ENCODE measurements at regions not wholly inside any gene's neighbourhood (a gene's known extent, or its start where the extent isn't known, plus 50 kb on each side); places are given as distances from the start of the nearest gene placed in this dataset.

- intact Hi-C loops (cut with micrococcal nuclease): no loop called here
- Mint-ChIP-seq H3K4me3 (no peak overlapping the region), H3K36me3 (ENCODE audit: low read depth) (no peaks in the 10 kb centered on the region), H3K27me3 (no peaks in the 10 kb centered on the region), H3K4me1 (ENCODE audit: low read depth) (no peaks in the 10 kb centered on the region), H3K9me3 (peaks cover 39% of the 10 kb centered on the region), H3K27ac (no peak overlapping the region)
Measured at GRCh38 chr10:111954386-111954785, 229.2 kb downstream of the GPAM start.

- H3K27ac Mint-ChIP-seq: no peak overlapping the region
- intact Hi-C loops (cut with micrococcal nuclease): no loop called here
- no peaks in the 10 kb centered on the region for H3K36me3 Mint-ChIP-seq (ENCODE audit: low read depth)
- no peak overlapping the region for H3K4me3 Mint-ChIP-seq
- H3K27me3 Mint-ChIP-seq: no peaks in the 10 kb centered on the region
- H3K9me3 Mint-ChIP-seq: peaks cover 39% of the 10 kb centered on the region
- no peaks in the 10 kb centered on the region for H3K4me1 Mint-ChIP-seq (ENCODE audit: low read depth)
Measured at GRCh38 chr10:111956841-111957240, 226.7 kb downstream of the GPAM start.

- peaks cover 43% of the 10 kb centered on the region for H3K9me3 Mint-ChIP-seq
- H3K27ac Mint-ChIP-seq: no peak overlapping the region
- H3K4me3 Mint-ChIP-seq: no peak overlapping the region
- intact Hi-C loops (cut with micrococcal nuclease): no loop called here
- H3K27me3 Mint-ChIP-seq: no peaks in the 10 kb centered on the region
- H3K4me1 Mint-ChIP-seq (ENCODE audit: low read depth): no peaks in the 10 kb centered on the region
- no peaks in the 10 kb centered on the region for H3K36me3 Mint-ChIP-seq (ENCODE audit: low read depth)
Measured at GRCh38 chr10:111962951-111963350, 220.6 kb downstream of the GPAM start.

- intact Hi-C loops (cut with micrococcal nuclease): no loop called here
- Mint-ChIP-seq H3K36me3 (ENCODE audit: low read depth) (no peaks in the 10 kb centered on the region), H3K27me3 (no peaks in the 10 kb centered on the region), H3K9me3 (peaks cover 39% of the 10 kb centered on the region), H3K4me1 (ENCODE audit: low read depth) (no peaks in the 10 kb centered on the region), H3K27ac (no peak overlapping the region), H3K4me3 (no peak overlapping the region)
Measured at GRCh38 chr10:111967116-111967515, 216.4 kb downstream of the GPAM start.

- Mint-ChIP-seq H3K27ac (no peak overlapping the region), H3K9me3 (peaks cover 36% of the 10 kb centered on the region), H3K4me1 (ENCODE audit: low read depth) (no peaks in the 10 kb centered on the region), H3K36me3 (ENCODE audit: low read depth) (no peaks in the 10 kb centered on the region), H3K27me3 (no peaks in the 10 kb centered on the region), H3K4me3 (no peak overlapping the region)
- intact Hi-C loops (cut with micrococcal nuclease): no loop called here
Measured at GRCh38 chr10:111967547-111967946, 216.0 kb downstream of the GPAM start.

- intact Hi-C loops (cut with micrococcal nuclease): no loop called here
- H3K4me1 Mint-ChIP-seq (ENCODE audit: low read depth): no peaks in the 10 kb centered on the region
- H3K9me3 Mint-ChIP-seq: peaks cover 31% of the 10 kb centered on the region
- H3K36me3 Mint-ChIP-seq (ENCODE audit: low read depth): no peaks in the 10 kb centered on the region
- no peak overlapping the region for H3K27ac Mint-ChIP-seq
- no peak overlapping the region for H3K4me3 Mint-ChIP-seq
- H3K27me3 Mint-ChIP-seq: no peaks in the 10 kb centered on the region
Measured at GRCh38 chr10:111968647-111969046, 214.9 kb downstream of the GPAM start.

GRCh38 chr10:111970111-111970510 is 213.5 kb downstream of the GPAM start:
- Mint-ChIP-seq H3K27ac (no peak overlapping the region), H3K4me3 (no peak overlapping the region), H3K36me3 (ENCODE audit: low read depth) (no peaks in the 10 kb centered on the region), H3K9me3 (peaks cover 29% of the 10 kb centered on the region), H3K27me3 (no peaks in the 10 kb centered on the region), H3K4me1 (ENCODE audit: low read depth) (no peaks in the 10 kb centered on the region)
- intact Hi-C loops (cut with micrococcal nuclease): no loop called here

GRCh38 chr10:111972109-111972508 is 211.5 kb downstream of the GPAM start:
- Mint-ChIP-seq H3K9me3 (peaks cover 9% of the 10 kb centered on the region), H3K36me3 (ENCODE audit: low read depth) (no peaks in the 10 kb centered on the region), H3K4me1 (ENCODE audit: low read depth) (no peaks in the 10 kb centered on the region), H3K27ac (no peak overlapping the region), H3K27me3 (no peaks in the 10 kb centered on the region), H3K4me3 (no peak overlapping the region)
- intact Hi-C loops (cut with micrococcal nuclease): no loop called here

- H3K9me3 Mint-ChIP-seq: peaks cover 9% of the 10 kb centered on the region
- no peak overlapping the region for H3K27ac Mint-ChIP-seq
- no peaks in the 10 kb centered on the region for H3K27me3 Mint-ChIP-seq
- H3K36me3 Mint-ChIP-seq (ENCODE audit: low read depth): no peaks in the 10 kb centered on the region
- no peak overlapping the region for H3K4me3 Mint-ChIP-seq
- intact Hi-C loops (cut with micrococcal nuclease): no loop called here
- no peaks in the 10 kb centered on the region for H3K4me1 Mint-ChIP-seq (ENCODE audit: low read depth)
Measured at GRCh38 chr10:111973306-111973705, 210.3 kb downstream of the GPAM start.

- H3K27me3 Mint-ChIP-seq: no peaks in the 10 kb centered on the region
- peaks cover 9% of the 10 kb centered on the region for H3K9me3 Mint-ChIP-seq
- no peak overlapping the region for H3K27ac Mint-ChIP-seq
- no peaks in the 10 kb centered on the region for H3K4me1 Mint-ChIP-seq (ENCODE audit: low read depth)
- intact Hi-C loops (cut with micrococcal nuclease): no loop called here
- no peaks in the 10 kb centered on the region for H3K36me3 Mint-ChIP-seq (ENCODE audit: low read depth)
- no peak overlapping the region for H3K4me3 Mint-ChIP-seq
Measured at GRCh38 chr10:111973826-111974225, 209.7 kb downstream of the GPAM start.

- intact Hi-C loops (cut with micrococcal nuclease): no loop called here
- Mint-ChIP-seq H3K27ac (no peak overlapping the region), H3K36me3 (ENCODE audit: low read depth) (no peaks in the 10 kb centered on the region), H3K9me3 (peaks cover 9% of the 10 kb centered on the region), H3K27me3 (no peaks in the 10 kb centered on the region), H3K4me3 (no peak overlapping the region), H3K4me1 (ENCODE audit: low read depth) (no peaks in the 10 kb centered on the region)
Measured at GRCh38 chr10:111974325-111974724, 209.2 kb downstream of the GPAM start.

- Mint-ChIP-seq H3K4me1 (ENCODE audit: low read depth) (no peaks in the 10 kb centered on the region), H3K27me3 (no peaks in the 10 kb centered on the region), H3K4me3 (no peak overlapping the region), H3K27ac (no peak overlapping the region), H3K36me3 (ENCODE audit: low read depth) (no peaks in the 10 kb centered on the region), H3K9me3 (no peaks in the 10 kb centered on the region)
- intact Hi-C loops (cut with micrococcal nuclease): no loop called here
Measured at GRCh38 chr10:111976557-111976956, 207.0 kb downstream of the GPAM start.

- Mint-ChIP-seq H3K36me3 (ENCODE audit: low read depth) (no peaks in the 10 kb centered on the region), H3K4me3 (no peak overlapping the region), H3K27ac (no peak overlapping the region), H3K4me1 (ENCODE audit: low read depth) (no peaks in the 10 kb centered on the region), H3K9me3 (no peaks in the 10 kb centered on the region), H3K27me3 (no peaks in the 10 kb centered on the region)
- intact Hi-C loops (cut with micrococcal nuclease): no loop called here
Measured at GRCh38 chr10:111984057-111984456, 199.5 kb downstream of the GPAM start.

GRCh38 chr10:111986079-111986478 is 197.5 kb downstream of the GPAM start:
- no peak overlapping the region for H3K4me3 Mint-ChIP-seq
- H3K36me3 Mint-ChIP-seq (ENCODE audit: low read depth): no peaks in the 10 kb centered on the region
- H3K27me3 Mint-ChIP-seq: no peaks in the 10 kb centered on the region
- H3K4me1 Mint-ChIP-seq (ENCODE audit: low read depth): no peaks in the 10 kb centered on the region
- H3K27ac Mint-ChIP-seq: no peak overlapping the region
- no peaks in the 10 kb centered on the region for H3K9me3 Mint-ChIP-seq
- intact Hi-C loops (cut with micrococcal nuclease): no loop called here

GRCh38 chr10:111988646-111989045 is 194.9 kb downstream of the GPAM start:
- Mint-ChIP-seq H3K4me3 (no peak overlapping the region), H3K36me3 (ENCODE audit: low read depth) (no peaks in the 10 kb centered on the region), H3K27me3 (no peaks in the 10 kb centered on the region), H3K4me1 (ENCODE audit: low read depth) (no peaks in the 10 kb centered on the region), H3K9me3 (no peaks in the 10 kb centered on the region), H3K27ac (no peak overlapping the region)
- intact Hi-C loops (cut with micrococcal nuclease): no loop called here
